ENCODE measurements at regions not wholly inside any gene's neighbourhood (a gene's known extent, or its start where the extent isn't known, plus 50 kb on each side); places are given as distances from the start of the nearest gene placed in this dataset.
"Not testable (repeated sequence)": the region's sequence is repeated elsewhere in the genome, so short reads cannot be mapped to it uniquely, and the experiment has no call there.

GRCh38 chr6:14521141-14521540, 403.6 kb downstream of the CD83 start:
- Histone ChIP-seq H3K27ac (ENCODE audit: low read depth) (no peak overlapping the region), H3K4me1 (ENCODE audit: insufficient read depth) (no peaks in the 10 kb centered on the region), H3K36me3 (ENCODE audit: insufficient read depth) (no peaks in the 10 kb centered on the region), H3K4me3 (ENCODE audit: low read depth, low read length) (no peak overlapping the region)
- WGBS = 85% methylated on average over 5 of the region's 5 CpGs
- no peak for DNase-seq (ENCODE audit: extremely low spot score)

GRCh38 chr6:14521861-14522260, 404.3 kb downstream of the CD83 start:
- not testable (repeated sequence) for DNase-seq (ENCODE audit: extremely low spot score); H3K27ac ChIP-seq (ENCODE audit: low read depth); H3K4me3 ChIP-seq (ENCODE audit: low read depth, low read length); H3K4me1 ChIP-seq (ENCODE audit: insufficient read depth); H3K36me3 ChIP-seq (ENCODE audit: insufficient read depth)
- 96% methylated on average over 11 of the region's 11 CpGs for WGBS

- Histone ChIP-seq H3K36me3 (ENCODE audit: insufficient read depth) (no peaks in the 10 kb centered on the region), H3K27ac (ENCODE audit: low read depth) (no peak overlapping the region), H3K4me3 (ENCODE audit: low read depth, low read length) (no peak overlapping the region), H3K4me1 (ENCODE audit: insufficient read depth) (no peaks in the 10 kb centered on the region)
- no peak for DNase-seq (ENCODE audit: extremely low spot score)
- WGBS = 61% methylated on average over 3 of the region's 3 CpGs
These were observed 406.7 kb downstream of the CD83 start for GRCh38 chr6:14524319-14524718.

GRCh38 chr6:14530385-14530784, 412.8 kb downstream of the CD83 start:
- H3K27ac ChIP-seq (ENCODE audit: low read depth) = no peak overlapping the region
- no peak overlapping the region for H3K4me3 ChIP-seq (ENCODE audit: low read depth, low read length)
- no peak for DNase-seq (ENCODE audit: extremely low spot score)
- H3K36me3 ChIP-seq (ENCODE audit: insufficient read depth) = no peaks in the 10 kb centered on the region
- no peaks in the 10 kb centered on the region for H3K4me1 ChIP-seq (ENCODE audit: insufficient read depth)
- 76% methylated on average over 4 of the region's 4 CpGs for WGBS

GRCh38 chr6:14533446-14533845, 415.9 kb downstream of the CD83 start:
- no peak overlapping the region for H3K4me3 ChIP-seq (ENCODE audit: low read depth, low read length)
- no peaks in the 10 kb centered on the region for H3K36me3 ChIP-seq (ENCODE audit: insufficient read depth)
- WGBS = 14% methylated on average over 5 of the region's 5 CpGs
- no peak overlapping the region for H3K27ac ChIP-seq (ENCODE audit: low read depth)
- peak; percentile 10 for DNase-seq (ENCODE audit: extremely low spot score)
- H3K4me1 ChIP-seq (ENCODE audit: insufficient read depth) = no peaks in the 10 kb centered on the region

- Histone ChIP-seq H3K4me3 (ENCODE audit: low read depth, low read length) (no peak overlapping the region), H3K27ac (ENCODE audit: low read depth) (no peak overlapping the region), H3K36me3 (ENCODE audit: insufficient read depth) (no peaks in the 10 kb centered on the region), H3K4me1 (ENCODE audit: insufficient read depth) (no peaks in the 10 kb centered on the region)
- 80% methylated on average over 1 of the region's 1 CpG for WGBS
- no peak for DNase-seq (ENCODE audit: extremely low spot score)
These were observed 419.5 kb downstream of the CD83 start for GRCh38 chr6:14537030-14537429.

- Histone ChIP-seq H3K4me3 (ENCODE audit: low read depth, low read length) (no peak overlapping the region), H3K27ac (ENCODE audit: low read depth) (no peak overlapping the region), H3K4me1 (ENCODE audit: insufficient read depth) (no peaks in the 10 kb centered on the region), H3K36me3 (ENCODE audit: insufficient read depth) (no peaks in the 10 kb centered on the region)
- DNase-seq (ENCODE audit: extremely low spot score) = no peak
- WGBS = 87% methylated on average over 5 of the region's 5 CpGs
These were observed 422.7 kb downstream of the CD83 start for GRCh38 chr6:14540276-14540675.

GRCh38 chr6:14540810-14541540, 423.4 kb downstream of the CD83 start:
- no peak overlapping the region for H3K27ac ChIP-seq (ENCODE audit: low read depth)
- H3K36me3 ChIP-seq (ENCODE audit: insufficient read depth) = no peaks in the 10 kb centered on the region
- DNase-seq (ENCODE audit: extremely low spot score) = no peak
- 93% methylated on average over 11 of the region's 11 CpGs for WGBS
- H3K4me3 ChIP-seq (ENCODE audit: low read depth, low read length) = no peak overlapping the region
- no peaks in the 10 kb centered on the region for H3K4me1 ChIP-seq (ENCODE audit: insufficient read depth)

- H3K36me3 ChIP-seq (ENCODE audit: insufficient read depth) = no peaks in the 10 kb centered on the region
- 77% methylated on average over 10 of the region's 10 CpGs for WGBS
- H3K4me1 ChIP-seq (ENCODE audit: insufficient read depth) = no peaks in the 10 kb centered on the region
- no peak overlapping the region for H3K4me3 ChIP-seq (ENCODE audit: low read depth, low read length)
- no peak for DNase-seq (ENCODE audit: extremely low spot score)
- H3K27ac ChIP-seq (ENCODE audit: low read depth) = no peak overlapping the region
These were observed 425.2 kb downstream of the CD83 start for GRCh38 chr6:14542670-14543366.

GRCh38 chr6:14543971-14544585, 426.5 kb downstream of the CD83 start:
- 80% methylated on average over 6 of the region's 6 CpGs for WGBS
- Histone ChIP-seq H3K4me3 (ENCODE audit: low read depth, low read length) (no peak overlapping the region), H3K27ac (ENCODE audit: low read depth) (no peak overlapping the region), H3K36me3 (ENCODE audit: insufficient read depth) (no peaks in the 10 kb centered on the region), H3K4me1 (ENCODE audit: insufficient read depth) (no peaks in the 10 kb centered on the region)
- no peak for DNase-seq (ENCODE audit: extremely low spot score)

- Histone ChIP-seq H3K4me1 (ENCODE audit: insufficient read depth) (no peaks in the 10 kb centered on the region), H3K4me3 (ENCODE audit: low read depth, low read length) (no peak overlapping the region), H3K27ac (ENCODE audit: low read depth) (no peak overlapping the region), H3K36me3 (ENCODE audit: insufficient read depth) (no peaks in the 10 kb centered on the region)
- 88% methylated on average over 3 of the region's 3 CpGs for WGBS
- no peak for DNase-seq (ENCODE audit: extremely low spot score)
These were observed 427.1 kb downstream of the CD83 start for GRCh38 chr6:14544666-14545065.

GRCh38 chr6:14545496-14545895, 427.9 kb downstream of the CD83 start:
- Histone ChIP-seq H3K4me1 (ENCODE audit: insufficient read depth) (no peaks in the 10 kb centered on the region), H3K36me3 (ENCODE audit: insufficient read depth) (no peaks in the 10 kb centered on the region), H3K27ac (ENCODE audit: low read depth) (no peak overlapping the region), H3K4me3 (ENCODE audit: low read depth, low read length) (no peak overlapping the region)
- DNase-seq (ENCODE audit: extremely low spot score) = no peak
- 93% methylated on average over 2 of the region's 2 CpGs for WGBS

GRCh38 chr6:14546036-14546435, 428.5 kb downstream of the CD83 start:
- no peak for DNase-seq (ENCODE audit: extremely low spot score)
- WGBS = 96% methylated on average over 5 of the region's 5 CpGs

More at GRCh38 chr6:14546036-14546435, 428.5 kb downstream of the CD83 start:
- Histone ChIP-seq H3K4me3 (ENCODE audit: low read depth, low read length) (no peak overlapping the region), H3K36me3 (ENCODE audit: insufficient read depth) (no peaks in the 10 kb centered on the region), H3K4me1 (ENCODE audit: insufficient read depth) (no peaks in the 10 kb centered on the region), H3K27ac (ENCODE audit: low read depth) (no peak overlapping the region)

Measured in urinary bladder (tissue), 3 donors.